Upper lobe of left lung (tissue), 4 donors: ENCODE measurements at regions not wholly inside any gene's neighbourhood (a gene's known extent, or its start where the extent isn't known, plus 50 kb on each side); places are given as distances from the start of the nearest gene placed in this dataset.

Source experiments
- POLR2A ChIP-seq, 4 donors: fragments of 450-650 bp; IDR thresholded peaks; one replicate each; pipeline ENCODE4 v1.5.1; 2016 to 2017; ENCODE audit warnings: antibody characterized with exemption in 4 of 4, mild to moderate bottlenecking in 2 of 4
- POLR2AphosphoS5 ChIP-seq, 2 donors: sonication (generic); formaldehyde crosslinking; IDR thresholded peaks; one replicate each; pipeline ENCODE4 v1.5.1; 2017; ENCODE audit warnings: antibody characterized with exemption in 2 of 2
- TF ChIP-seq, protein P1 (sequence below), 6 experiments: fragments of 450-650 bp in 4 of 6; fragments of 200-600 bp in 2 of 6; sonication (generic) in 2 of 6; IDR thresholded peaks; one replicate each; pipeline ENCODE4 v1.5.1; 2016 to 2019; ENCODE audit warnings: antibody characterized with exemption in 6 of 6

GRCh38 chr20:52744441-52744840 is 227.7 kb upstream of the TSHZ2 start:
- TF ChIP-seq POLR2A (IDR thresholded peaks at IDR 0.05) (no peak), POLR2AphosphoS5 (IDR thresholded peaks at IDR 0.05) (no peak)
- TF ChIP-seq, protein P1, sequence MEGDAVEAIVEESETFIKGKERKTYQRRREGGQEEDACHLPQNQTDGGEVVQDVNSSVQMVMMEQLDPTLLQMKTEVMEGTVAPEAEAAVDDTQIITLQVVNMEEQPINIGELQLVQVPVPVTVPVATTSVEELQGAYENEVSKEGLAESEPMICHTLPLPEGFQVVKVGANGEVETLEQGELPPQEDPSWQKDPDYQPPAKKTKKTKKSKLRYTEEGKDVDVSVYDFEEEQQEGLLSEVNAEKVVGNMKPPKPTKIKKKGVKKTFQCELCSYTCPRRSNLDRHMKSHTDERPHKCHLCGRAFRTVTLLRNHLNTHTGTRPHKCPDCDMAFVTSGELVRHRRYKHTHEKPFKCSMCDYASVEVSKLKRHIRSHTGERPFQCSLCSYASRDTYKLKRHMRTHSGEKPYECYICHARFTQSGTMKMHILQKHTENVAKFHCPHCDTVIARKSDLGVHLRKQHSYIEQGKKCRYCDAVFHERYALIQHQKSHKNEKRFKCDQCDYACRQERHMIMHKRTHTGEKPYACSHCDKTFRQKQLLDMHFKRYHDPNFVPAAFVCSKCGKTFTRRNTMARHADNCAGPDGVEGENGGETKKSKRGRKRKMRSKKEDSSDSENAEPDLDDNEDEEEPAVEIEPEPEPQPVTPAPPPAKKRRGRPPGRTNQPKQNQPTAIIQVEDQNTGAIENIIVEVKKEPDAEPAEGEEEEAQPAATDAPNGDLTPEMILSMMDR (IDR thresholded peaks at IDR 0.05): no peak
